ENCODE measurements at regions not wholly inside any gene's neighbourhood (a gene's known extent, or its start where the extent isn't known, plus 50 kb on each side); places are given as distances from the start of the nearest gene placed in this dataset.
A peak's percentile ranks its signal among the peaks of the same experiment; 100 is the strongest.

- no peak for DNase-seq
Measured at GRCh38 chr14:97273540-97273939, 476.4 kb downstream of the VRK1 start.

DNA sequence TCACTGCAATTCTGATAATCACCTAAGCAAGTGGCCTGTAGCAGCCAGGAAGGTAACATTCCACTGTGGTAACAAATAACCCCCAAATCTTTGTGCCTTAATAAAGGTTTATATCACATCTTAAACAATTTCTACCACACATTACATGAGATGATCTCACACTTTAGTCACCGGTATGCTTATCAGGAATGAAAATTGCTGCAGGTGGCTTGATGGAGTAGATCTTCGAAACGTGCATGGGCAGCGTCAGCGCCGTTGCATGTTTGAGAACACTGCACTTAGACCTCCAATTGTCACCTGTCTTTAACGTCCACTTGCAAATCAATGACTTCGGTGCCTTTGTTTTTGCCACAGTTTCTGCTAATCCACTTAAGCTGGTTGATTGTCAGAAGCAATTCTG lies 477.4 kb downstream of the VRK1 start:
- no peak for DNase-seq

- DNase-seq, result no peak
Measured at GRCh38 chr14:97275276-97275675, 478.1 kb downstream of the VRK1 start.

GRCh38 chr14:97276573-97276972 lies 479.4 kb downstream of the VRK1 start:
- DNase-seq, result peak; percentile 14

DNA sequence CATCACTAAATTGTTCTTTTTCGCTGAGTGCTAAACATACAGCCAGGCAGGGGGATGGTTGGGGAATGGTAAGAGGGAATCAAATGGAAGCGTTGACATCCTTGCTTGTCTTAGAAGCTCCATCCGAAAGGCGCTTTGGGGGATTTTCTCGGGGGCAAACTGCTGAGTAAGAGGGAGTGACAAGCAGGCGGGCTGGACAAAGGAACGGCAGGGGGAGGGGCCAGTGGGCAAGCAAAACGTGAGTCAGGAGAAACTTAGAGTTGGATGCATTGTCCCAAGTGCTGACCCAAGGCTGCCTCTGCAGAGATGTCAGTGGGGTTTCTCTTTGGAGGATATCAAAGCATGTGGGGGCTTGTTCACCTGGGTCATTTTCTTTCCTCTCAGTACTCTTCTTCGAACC lies 480.5 kb downstream of the VRK1 start:
- DNase-seq, result no peak

- no peak for DNase-seq
Measured at GRCh38 chr14:97280526-97280925, 483.3 kb downstream of the VRK1 start.

- no peak for DNase-seq
Measured at GRCh38 chr14:97281741-97282140, 484.6 kb downstream of the VRK1 start.

DNA sequence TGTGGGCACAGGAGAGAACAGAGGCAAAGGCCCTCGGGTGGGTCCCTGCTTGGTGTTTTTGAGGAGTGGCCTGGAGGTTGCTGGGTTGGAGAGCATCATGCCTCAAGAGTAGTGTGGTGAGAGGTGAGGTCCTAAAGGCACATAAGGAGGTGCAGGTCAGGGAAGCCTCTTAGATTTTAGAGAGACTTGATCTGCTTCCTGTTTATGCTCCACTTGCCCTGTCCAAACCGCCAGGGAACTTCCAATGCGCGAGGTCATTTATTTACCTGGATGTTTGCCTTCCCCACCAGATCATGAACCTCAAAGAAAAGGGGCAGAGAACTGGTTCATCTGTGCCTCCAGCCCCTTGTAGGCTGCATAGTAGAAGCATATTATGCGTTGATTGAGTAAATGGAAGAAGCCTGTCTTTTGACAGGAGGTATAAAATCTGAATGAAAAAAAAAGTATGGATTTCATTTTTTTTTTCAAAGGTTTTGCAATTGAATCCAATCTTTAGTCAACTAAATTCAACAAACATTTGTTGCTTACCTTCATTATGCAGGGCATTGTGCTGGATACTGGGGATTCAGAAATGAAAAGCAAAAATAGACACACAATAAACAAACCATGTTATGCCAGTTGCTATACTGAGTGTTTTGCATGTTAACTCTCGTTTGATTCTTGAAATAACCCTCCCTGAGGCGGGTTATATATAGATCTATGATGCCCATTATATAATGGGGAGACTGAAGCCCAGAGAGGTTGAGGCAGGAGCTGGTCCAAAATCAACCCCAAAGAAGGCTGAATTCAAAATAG lies 485.2 kb downstream of the VRK1 start:
- DNase-seq, result no peak

DNA sequence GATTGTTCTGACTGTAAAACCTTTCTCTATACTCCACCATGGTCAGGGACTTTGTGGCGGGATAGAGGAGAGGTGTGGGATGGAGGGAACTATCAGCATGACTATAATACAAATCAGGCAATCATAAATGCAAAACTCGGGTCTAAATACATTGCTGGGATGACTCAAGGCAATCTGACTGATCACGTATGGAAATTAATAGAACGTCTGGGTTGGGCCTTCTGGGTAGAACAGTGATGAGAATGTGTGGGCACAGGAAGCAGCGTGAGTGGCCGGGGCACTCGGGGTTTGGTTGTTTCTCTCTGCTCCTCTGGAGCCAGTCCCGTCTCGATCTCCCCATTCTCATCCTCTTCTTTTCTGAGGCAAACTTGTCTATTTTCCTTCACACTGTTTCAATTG lies 485.8 kb downstream of the VRK1 start:
- DNase-seq, result no peak

- DNase-seq, result no peak
Measured at GRCh38 chr14:97283426-97283825, 486.2 kb downstream of the VRK1 start.

DNA sequence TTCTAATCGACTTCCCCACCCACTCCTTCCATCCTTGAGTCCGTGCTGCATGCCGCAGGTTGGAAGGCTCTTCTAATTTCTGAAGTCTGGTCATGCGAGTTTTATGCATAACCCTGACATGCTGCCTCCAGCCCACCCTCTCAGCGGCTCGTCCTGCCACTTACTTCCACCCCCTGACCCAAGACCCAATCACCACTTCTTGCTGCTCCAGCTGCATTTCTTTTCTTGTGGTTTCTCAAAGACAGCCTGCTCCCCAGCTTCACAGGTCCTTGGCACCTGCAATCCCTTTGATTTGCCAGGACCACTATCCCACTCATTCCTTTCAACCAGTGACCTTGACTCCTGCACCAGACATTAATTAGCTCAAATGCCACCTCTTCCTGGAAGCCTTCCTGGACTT lies 486.7 kb downstream of the VRK1 start:
- no peak for DNase-seq

DNA sequence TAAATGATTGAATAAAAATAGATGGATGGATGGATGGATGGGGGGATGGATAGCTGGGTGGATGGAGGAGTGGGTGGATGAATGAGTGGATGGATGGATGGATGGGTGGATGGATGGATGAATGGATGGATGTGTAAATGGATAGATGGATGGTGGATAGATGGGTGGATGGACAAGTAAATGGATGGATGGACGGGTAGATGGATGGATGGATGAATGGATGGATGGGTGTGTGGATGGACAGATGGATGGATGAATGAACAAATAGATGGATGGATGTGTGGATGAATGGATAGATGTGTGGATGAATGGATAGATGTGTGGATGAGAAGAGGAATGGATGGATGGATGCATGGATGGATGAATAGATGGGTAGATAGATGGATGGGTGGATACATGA lies 490.8 kb downstream of the VRK1 start:
- no peak for DNase-seq

DNA sequence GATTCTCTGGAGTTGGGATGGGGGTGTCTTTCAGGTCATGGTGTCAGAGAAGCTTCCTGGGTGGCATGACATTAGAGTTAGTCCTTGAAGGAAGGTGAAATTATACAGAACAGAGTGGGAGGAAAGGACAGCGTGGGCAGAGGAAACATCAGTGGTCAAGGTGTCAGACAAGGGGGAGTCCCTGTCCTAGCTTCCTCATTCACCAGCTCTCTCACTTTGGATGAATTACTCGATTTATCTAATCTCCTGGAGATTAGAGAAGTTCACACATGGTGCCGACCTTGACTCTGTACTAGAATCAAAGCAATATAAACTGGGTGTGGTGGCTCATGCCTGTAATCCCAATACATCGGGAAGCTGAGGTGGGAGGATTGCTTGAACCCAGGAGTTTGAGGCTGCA lies 492.9 kb downstream of the VRK1 start:
- DNase-seq, result no peak

GRCh38 chr14:97290977-97291376 lies 493.8 kb downstream of the VRK1 start:
- no peak for DNase-seq

DNA sequence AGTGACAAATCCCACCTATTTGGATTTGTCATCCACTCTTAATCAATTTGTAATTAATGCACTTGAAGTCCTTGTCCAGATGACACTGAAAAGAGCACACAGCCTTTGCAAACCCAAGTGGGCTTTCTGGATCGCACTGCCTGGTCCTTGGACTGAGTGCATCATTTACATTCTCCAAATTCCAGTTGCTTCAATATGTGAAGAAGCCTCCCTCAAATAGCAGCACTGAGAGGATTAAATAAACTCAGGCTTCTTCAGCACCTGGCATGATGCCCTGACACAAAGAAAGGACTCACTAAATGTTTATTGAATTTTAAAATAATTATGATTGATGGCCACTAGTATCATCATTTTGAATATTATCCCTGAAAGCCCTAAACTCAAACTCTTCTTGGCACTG lies 496.5 kb downstream of the VRK1 start:
- DNase-seq, result no peak

- DNase-seq, result no peak
Measured at GRCh38 chr14:97295108-97295710, 498.0 kb downstream of the VRK1 start.

GRCh38 chr14:97296176-97296575 lies 499.0 kb downstream of the VRK1 start:
- no peak for DNase-seq

- no peak for DNase-seq
Measured at GRCh38 chr14:97297100-97297499, 499.9 kb downstream of the VRK1 start.

GRCh38 chr14:97298331-97298730 lies 501.1 kb downstream of the VRK1 start:
- DNase-seq, result no peak

DNA sequence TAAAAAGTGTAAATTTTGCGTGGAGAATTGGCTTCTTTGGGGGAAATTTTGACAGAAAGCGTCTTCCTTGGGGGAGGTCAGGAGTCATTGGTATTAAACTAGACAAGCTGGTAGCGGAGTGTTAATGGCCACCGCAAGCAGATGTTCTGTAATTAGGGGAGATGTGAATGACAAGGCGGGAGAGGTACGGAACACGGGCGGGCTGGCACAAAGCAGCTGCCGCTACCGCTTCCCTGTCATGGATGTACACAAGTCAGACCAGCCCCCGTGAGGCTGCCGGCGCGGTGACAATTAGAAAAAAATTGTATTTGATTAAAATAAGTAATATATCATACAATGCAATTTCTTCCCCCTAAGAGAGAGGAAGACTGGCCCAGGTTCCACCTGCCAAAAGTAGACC lies 501.6 kb downstream of the VRK1 start:
- DNase-seq, result no peak

GRCh38 chr14:97299661-97300060 lies 502.5 kb downstream of the VRK1 start:
- no peak for DNase-seq

DNA sequence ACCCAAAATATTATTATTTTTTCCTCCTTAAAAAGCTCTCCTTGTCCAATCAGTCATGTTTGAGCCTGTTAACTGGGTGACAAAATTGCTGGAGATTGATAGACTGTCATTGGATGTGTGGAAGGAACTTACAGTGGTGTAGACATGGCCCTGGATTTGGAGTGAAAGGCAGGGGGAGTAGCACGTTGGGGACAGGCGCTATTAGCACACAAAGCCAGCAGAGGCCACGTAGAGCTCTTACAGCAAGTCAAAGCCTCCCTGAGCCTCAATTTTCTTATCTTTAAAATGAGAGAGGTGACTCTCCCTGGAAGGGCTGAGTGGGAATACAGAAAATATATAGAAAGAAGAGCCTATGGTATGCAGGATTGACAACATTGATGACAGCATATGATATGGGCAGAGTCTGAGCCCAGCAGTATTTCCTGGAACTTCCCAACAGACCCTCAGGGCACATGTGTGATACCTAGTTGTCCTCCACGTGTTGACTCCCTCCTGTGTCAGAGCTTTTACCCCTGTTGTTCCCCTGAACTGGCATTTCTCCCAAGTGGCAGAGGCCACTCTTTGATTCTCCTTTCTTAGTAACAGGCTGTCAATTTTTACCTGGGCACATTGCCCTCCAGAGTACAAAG lies 504.9 kb downstream of the VRK1 start:
- DNase-seq, result no peak

- DNase-seq, result no peak
Measured at GRCh38 chr14:97306133-97306759, 509.1 kb downstream of the VRK1 start.

DNA sequence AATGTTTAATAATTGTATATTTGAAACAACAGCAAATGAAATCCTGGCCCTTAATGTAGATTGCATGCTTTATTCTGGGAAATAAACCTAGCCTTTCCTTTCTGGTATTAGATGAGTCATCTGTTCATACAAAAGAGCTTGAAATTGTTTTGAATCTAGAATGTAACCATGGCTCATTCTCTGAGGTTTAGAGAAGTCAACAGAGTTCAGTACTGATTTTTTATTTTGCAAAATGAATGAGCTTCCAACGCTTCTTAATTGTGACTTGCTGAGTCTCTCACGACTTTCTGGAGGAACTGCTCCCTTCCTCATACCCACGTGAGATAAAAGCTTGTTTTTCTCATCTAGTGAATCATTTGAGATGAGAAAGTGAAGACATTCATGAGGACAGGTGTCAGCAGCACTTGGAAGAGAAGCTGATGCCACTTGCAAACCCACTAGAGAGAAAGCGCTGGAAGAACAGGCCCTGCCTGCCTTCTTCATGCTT lies 509.6 kb downstream of the VRK1 start:
- no peak for DNase-seq
